Keratinocyte (primary cell): ENCODE measurements at regions not wholly inside any gene's neighbourhood (a gene's known extent, or its start where the extent isn't known, plus 50 kb on each side); places are given as distances from the start of the nearest gene placed in this dataset.

Source experiments
- CTCF ChIP-seq, 3 experiments: IDR thresholded peaks in 1 of 3; conservative IDR thresholded peaks in 1 of 3; optimal IDR thresholded peaks in 1 of 3; 2 replicates in 2 of 3; 3 replicates in 1 of 3; pipeline versions ENCODE3 to v1.5.1; 2011; ENCODE audit warnings: low read length in 3 of 3, mild to moderate bottlenecking in 3 of 3, moderate library complexity in 2 of 3, control low read depth in 1 of 3, inconsistent platforms in 1 of 3; ENCODE audit not compliant: insufficient read depth in 2 of 3; ENCODE audit errors: extremely low read depth in 1 of 3
- EZH2 ChIP-seq: IDR thresholded peaks from one replicate; pipeline ENCODE4 v1.6.1; 2012; ENCODE audit warnings: inconsistent platforms, mild to moderate bottlenecking, low read length, moderate library complexity

- TF ChIP-seq CTCF (optimal IDR thresholded peaks at IDR 0.05 in 1 of 3, IDR thresholded peaks at IDR 0.05 in 1 of 3, conservative IDR thresholded peaks at IDR 0.05 in 1 of 3; ENCODE audit: extremely low read depth in 1 of 3, insufficient read depth in 2 of 3, low read length in 3 of 3) = no peak
- TF ChIP-seq EZH2 = no peak
These were observed 74.9 kb downstream of the RRAGC start for GRCh38 chr1:38784452-38785284.
